ENCODE measurements at regions not wholly inside any gene's neighbourhood (a gene's known extent, or its start where the extent isn't known, plus 50 kb on each side); places are given as distances from the start of the nearest gene placed in this dataset.

DNA sequence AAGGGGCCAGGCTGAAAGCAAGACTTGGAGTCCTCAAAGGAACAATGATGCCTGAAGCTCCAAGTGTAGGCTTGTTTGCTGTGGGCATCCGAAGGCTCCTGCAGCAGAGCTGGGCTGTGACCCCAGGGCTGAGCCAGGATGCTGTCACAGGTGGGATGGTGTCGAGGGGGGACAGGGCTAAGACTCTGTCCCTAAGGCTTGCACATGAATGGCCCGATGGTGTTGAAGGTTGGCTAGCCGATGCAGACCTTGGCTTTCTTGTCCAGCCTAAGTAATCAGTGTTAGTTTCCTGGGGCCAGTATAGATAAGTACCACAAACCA lies 251.0 kb downstream of the NDUFA10 start (continued):
- TF ChIP-seq, protein P1, sequence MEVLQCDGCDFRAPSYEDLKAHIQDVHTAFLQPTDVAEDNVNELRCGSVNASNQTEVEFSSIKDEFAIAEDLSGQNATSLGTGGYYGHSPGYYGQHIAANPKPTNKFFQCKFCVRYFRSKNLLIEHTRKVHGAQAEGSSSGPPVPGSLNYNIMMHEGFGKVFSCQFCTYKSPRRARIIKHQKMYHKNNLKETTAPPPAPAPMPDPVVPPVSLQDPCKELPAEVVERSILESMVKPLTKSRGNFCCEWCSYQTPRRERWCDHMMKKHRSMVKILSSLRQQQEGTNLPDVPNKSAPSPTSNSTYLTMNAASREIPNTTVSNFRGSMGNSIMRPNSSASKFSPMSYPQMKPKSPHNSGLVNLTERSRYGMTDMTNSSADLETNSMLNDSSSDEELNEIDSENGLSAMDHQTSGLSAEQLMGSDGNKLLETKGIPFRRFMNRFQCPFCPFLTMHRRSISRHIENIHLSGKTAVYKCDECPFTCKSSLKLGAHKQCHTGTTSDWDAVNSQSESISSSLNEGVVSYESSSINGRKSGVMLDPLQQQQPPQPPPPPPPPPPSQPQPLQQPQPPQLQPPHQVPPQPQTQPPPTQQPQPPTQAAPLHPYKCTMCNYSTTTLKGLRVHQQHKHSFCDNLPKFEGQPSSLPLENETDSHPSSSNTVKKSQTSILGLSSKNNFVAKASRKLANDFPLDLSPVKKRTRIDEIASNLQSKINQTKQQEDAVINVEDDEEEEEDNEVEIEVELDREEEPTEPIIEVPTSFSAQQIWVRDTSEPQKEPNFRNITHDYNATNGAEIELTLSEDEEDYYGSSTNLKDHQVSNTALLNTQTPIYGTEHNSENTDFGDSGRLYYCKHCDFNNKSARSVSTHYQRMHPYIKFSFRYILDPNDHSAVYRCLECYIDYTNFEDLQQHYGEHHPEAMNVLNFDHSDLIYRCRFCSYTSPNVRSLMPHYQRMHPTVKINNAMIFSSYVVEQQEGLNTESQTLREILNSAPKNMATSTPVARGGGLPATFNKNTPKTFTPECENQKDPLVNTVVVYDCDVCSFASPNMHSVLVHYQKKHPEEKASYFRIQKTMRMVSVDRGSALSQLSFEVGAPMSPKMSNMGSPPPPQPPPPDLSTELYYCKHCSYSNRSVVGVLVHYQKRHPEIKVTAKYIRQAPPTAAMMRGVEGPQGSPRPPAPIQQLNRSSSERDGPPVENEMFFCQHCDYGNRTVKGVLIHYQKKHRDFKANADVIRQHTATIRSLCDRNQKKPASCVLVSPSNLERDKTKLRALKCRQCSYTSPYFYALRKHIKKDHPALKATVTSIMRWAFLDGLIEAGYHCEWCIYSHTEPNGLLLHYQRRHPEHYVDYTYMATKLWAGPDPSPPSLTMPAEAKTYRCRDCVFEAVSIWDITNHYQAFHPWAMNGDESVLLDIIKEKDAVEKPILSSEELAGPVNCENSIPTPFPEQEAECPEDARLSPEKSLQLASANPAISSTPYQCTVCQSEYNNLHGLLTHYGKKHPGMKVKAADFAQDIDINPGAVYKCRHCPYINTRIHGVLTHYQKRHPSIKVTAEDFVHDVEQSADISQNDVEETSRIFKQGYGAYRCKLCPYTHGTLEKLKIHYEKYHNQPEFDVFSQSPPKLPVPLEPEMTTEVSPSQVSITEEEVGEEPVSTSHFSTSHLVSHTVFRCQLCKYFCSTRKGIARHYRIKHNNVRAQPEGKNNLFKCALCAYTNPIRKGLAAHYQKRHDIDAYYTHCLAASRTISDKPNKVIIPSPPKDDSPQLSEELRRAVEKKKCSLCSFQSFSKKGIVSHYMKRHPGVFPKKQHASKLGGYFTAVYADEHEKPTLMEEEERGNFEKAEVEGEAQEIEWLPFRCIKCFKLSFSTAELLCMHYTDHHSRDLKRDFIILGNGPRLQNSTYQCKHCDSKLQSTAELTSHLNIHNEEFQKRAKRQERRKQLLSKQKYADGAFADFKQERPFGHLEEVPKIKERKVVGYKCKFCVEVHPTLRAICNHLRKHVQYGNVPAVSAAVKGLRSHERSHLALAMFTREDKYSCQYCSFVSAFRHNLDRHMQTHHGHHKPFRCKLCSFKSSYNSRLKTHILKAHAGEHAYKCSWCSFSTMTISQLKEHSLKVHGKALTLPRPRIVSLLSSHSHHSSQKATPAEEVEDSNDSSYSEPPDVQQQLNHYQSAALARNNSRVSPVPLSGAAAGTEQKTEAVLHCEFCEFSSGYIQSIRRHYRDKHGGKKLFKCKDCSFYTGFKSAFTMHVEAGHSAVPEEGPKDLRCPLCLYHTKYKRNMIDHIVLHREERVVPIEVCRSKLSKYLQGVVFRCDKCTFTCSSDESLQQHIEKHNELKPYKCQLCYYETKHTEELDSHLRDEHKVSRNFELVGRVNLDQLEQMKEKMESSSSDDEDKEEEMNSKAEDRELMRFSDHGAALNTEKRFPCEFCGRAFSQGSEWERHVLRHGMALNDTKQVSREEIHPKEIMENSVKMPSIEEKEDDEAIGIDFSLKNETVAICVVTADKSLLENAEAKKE (CRISPR knock-in tag; IDR thresholded peaks at IDR 0.05) = no peak
- TF ChIP-seq NANOG (IDR thresholded peaks at IDR 0.05; ENCODE audit: borderline replicate concordance) = no peak
- no peak for TF ChIP-seq CREB1 (CRISPR knock-in tag; IDR thresholded peaks at IDR 0.05; ENCODE audit: low read depth)
- no peak for TF ChIP-seq ZNF331 (CRISPR knock-in tag; IDR thresholded peaks at IDR 0.05; ENCODE audit: low read depth)
- TF ChIP-seq, protein P2, sequence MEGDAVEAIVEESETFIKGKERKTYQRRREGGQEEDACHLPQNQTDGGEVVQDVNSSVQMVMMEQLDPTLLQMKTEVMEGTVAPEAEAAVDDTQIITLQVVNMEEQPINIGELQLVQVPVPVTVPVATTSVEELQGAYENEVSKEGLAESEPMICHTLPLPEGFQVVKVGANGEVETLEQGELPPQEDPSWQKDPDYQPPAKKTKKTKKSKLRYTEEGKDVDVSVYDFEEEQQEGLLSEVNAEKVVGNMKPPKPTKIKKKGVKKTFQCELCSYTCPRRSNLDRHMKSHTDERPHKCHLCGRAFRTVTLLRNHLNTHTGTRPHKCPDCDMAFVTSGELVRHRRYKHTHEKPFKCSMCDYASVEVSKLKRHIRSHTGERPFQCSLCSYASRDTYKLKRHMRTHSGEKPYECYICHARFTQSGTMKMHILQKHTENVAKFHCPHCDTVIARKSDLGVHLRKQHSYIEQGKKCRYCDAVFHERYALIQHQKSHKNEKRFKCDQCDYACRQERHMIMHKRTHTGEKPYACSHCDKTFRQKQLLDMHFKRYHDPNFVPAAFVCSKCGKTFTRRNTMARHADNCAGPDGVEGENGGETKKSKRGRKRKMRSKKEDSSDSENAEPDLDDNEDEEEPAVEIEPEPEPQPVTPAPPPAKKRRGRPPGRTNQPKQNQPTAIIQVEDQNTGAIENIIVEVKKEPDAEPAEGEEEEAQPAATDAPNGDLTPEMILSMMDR (conservative IDR thresholded peaks at IDR 0.05; ENCODE audit: low read depth in 2 of 2) = no peak
- TF ChIP-seq JUNB (IDR thresholded peaks at IDR 0.05; ENCODE audit: unreplicated experiment) = no peak

DNA sequence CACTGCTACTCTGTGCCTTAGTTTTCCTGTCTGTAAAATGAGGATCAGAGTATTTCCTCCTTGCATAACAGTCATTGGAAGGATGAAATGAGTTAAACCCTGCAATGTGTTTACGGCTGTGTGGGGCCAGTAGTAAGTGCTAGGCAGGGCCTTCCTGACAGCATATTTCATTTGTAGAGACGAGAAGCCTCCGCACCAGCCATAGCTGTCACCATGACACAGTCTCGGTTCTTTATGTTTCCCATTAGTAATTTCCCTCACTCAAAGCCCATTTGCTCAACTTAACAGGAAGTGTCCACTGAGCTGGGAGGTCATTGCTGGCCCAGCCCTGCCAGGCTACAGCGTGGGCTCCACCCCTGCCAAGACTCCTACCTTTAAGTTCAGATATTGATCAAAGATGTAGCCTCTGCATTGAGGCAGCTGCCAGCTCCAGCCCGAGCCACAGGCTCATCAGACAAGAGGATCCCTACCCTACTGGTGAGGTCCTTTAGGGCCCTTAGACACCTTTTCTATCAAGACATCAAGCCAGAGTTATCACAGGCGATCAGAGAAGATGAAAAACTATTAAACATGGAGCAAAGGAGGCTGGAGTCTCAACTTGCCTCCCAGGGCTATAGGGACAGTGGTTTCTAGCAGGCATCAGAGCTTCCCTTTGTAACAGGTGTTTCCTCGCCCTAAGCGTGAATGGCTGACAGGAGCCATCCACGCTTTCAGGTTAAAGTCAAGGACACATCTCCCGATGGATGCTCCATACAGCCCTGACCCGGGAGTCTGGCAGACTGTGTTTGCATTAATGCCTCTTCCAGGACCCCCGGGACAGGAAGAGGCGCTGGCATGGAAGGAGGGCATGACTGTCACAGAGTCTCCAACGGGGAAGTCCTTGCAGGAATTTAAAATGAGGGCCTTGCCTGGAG lies 251.7 kb downstream of the NDUFA10 start:
- no peaks in the 10 kb centered on the region for H3K4me1 Mint-ChIP-seq
- no peak overlapping the region for H3K4me3 Mint-ChIP-seq
- H3K27me3 Mint-ChIP-seq (ENCODE audit: insufficient read depth, low read depth, poor library complexity) = peaks cover 6% of the 10 kb centered on the region
- H3K4me1 ChIP-seq (ENCODE audit: insufficient read depth) = no peaks in the 10 kb centered on the region
- H2AFZ ChIP-seq = no peak overlapping the region
- peaks cover 4% of the 10 kb centered on the region; the same call in 1 of the 3 replicates for H3K9me3 Mint-ChIP-seq
- no peaks in the 10 kb centered on the region for H3K27me3 ChIP-seq (ENCODE audit: insufficient read depth)
- no peak overlapping the region for H3K27ac ChIP-seq (ENCODE audit: low read depth)
- peaks cover 2% of the 10 kb centered on the region; the same call in 1 of the 3 replicates for H3K36me3 Mint-ChIP-seq (ENCODE audit: low read depth)
- ATAC-seq (no peak), DNase-seq (ENCODE audit: low spot score) (no peak)
- H3K27ac Mint-ChIP-seq = no peak overlapping the region
- no peak overlapping the region for H3K4me2 ChIP-seq
- no peaks in the 10 kb centered on the region for H3K79me2 ChIP-seq (replicated peaks; ENCODE audit: insufficient read depth)
- no peaks in the 10 kb centered on the region for H3K9me2 ChIP-seq (ENCODE audit: insufficient read depth)
- no peaks in the 10 kb centered on the region for H4K20me1 ChIP-seq (replicated peaks; ENCODE audit: insufficient read depth)
- H3K4me3 ChIP-seq = no peak overlapping the region
- no peaks in the 10 kb centered on the region for H3K36me3 ChIP-seq (ENCODE audit: insufficient read depth)
- no peaks in the 10 kb centered on the region for H3F3A ChIP-seq (replicated peaks; ENCODE audit: low read depth)
- TF ChIP-seq STAT1 (IDR thresholded peaks at IDR 0.05; ENCODE audit: unreplicated experiment) = no peak
- TF ChIP-seq EZH2 (IDR thresholded peaks at IDR 0.05; ENCODE audit: low read depth, unreplicated experiment) = no peak
